Natural killer cell (primary cell): ENCODE measurements at regions not wholly inside any gene's neighbourhood (a gene's known extent, or its start where the extent isn't known, plus 50 kb on each side); places are given as distances from the start of the nearest gene placed in this dataset.

Experiments used
- ATAC-seq, 3 donors: fragments of 150-1000 bp in 2 of 3; fragments of 200-7000 bp in 1 of 3; cut with Tn5 transposase; 1 replicate in 1 of 3; 2 replicates in 2 of 3; pipeline ENCODE4 v1.10.0; 2021; ENCODE audit warnings: mild to moderate bottlenecking in 2 of 3, moderate library complexity in 2 of 3
- DNase-seq, 2 donors: peaks; one replicate each; pipeline versions ENCODE4 v3.0.0 to v3.0.0-alpha.2; 2013 to 2021; ENCODE audit warnings: mixed read lengths in 1 of 2
- H3K27ac ChIP-seq: one replicate; pipeline ENCODE4 v1.5.1; 2013; ENCODE audit warnings: mild to moderate bottlenecking, low read length
- H3K27me3 ChIP-seq: one replicate; pipeline ENCODE4 v1.6.1; 2013; ENCODE audit warnings: low read length; ENCODE audit not compliant: control insufficient read depth, insufficient read depth
- H3K36me3 ChIP-seq: one replicate; pipeline ENCODE4 v1.6.1; 2013; ENCODE audit warnings: low read length; ENCODE audit not compliant: control insufficient read depth, insufficient read depth
- H3K4me1 ChIP-seq: one replicate; pipeline ENCODE4 v1.6.1; 2013; ENCODE audit warnings: low read length; ENCODE audit not compliant: control insufficient read depth, insufficient read depth
- H3K4me3 ChIP-seq: one replicate; pipeline ENCODE4 v1.5.1; 2013; ENCODE audit warnings: low read length
- H3K9me3 ChIP-seq: one replicate; pipeline ENCODE4 v1.6.1; 2013; ENCODE audit warnings: low read length; ENCODE audit not compliant: control insufficient read depth, insufficient read depth
- H3K27ac Mint-ChIP-seq, 2 donors: one replicate each; pipeline ENCODE4 v1.8.0; 2022; ENCODE audit warnings: mild to moderate bottlenecking in 2 of 2, mixed read lengths in 2 of 2, moderate library complexity in 1 of 2
- H3K27me3 Mint-ChIP-seq, 2 donors: one replicate each; pipeline ENCODE4 v1.8.0; 2022; ENCODE audit warnings: low read depth in 2 of 2, mixed read lengths in 2 of 2
- H3K36me3 Mint-ChIP-seq: one replicate; pipeline ENCODE4 v1.8.0; 2022; ENCODE audit warnings: mixed read lengths
- H3K4me1 Mint-ChIP-seq, 2 donors: one replicate each; pipeline ENCODE4 v1.8.0; 2022; ENCODE audit warnings: mixed read lengths in 2 of 2
- H3K4me3 Mint-ChIP-seq: one replicate; pipeline ENCODE4 v1.8.0; 2022; ENCODE audit warnings: mild to moderate bottlenecking, moderate library complexity, mixed read lengths
- H3K9me3 Mint-ChIP-seq, 2 donors: one replicate each; pipeline ENCODE4 v1.8.0; 2022; ENCODE audit warnings: mixed read lengths in 2 of 2
- CTCF ChIP-seq: fragments of 200-600 bp; IDR thresholded peaks from one replicate; pipeline ENCODE4 v1.8.0; 2022; ENCODE audit warnings: antibody characterized with exemption
- WGBS: methylation state at CpG from one replicate; pipeline ENCODE4 v1.1.7; 2013; ENCODE audit warnings: missing lambda C conversion rate; ENCODE audit not compliant: insufficient coverage; 5-methylcytosine and 5-hydroxymethylcytosine counted together
- intact Hi-C: fragments of 100-400 bp; cut with micrococcal nuclease; formaldehyde crosslinking; loops from one replicate; pipeline ENCODE4 v1.14.2; 2022

- Mint-ChIP-seq H3K36me3 (no peaks in the 10 kb centered on the region), H3K4me3 (no peak overlapping the region), H3K9me3 (no peaks in the 10 kb centered on the region), H3K27me3 (no peaks in the 10 kb centered on the region), H3K4me1 (peaks cover 0 to 4% of the 10 kb centered on the region in 2 donors), H3K27ac (no peak overlapping the region)
- H3K27ac ChIP-seq, result no peak overlapping the region
- H3K27me3 ChIP-seq, result no peaks in the 10 kb centered on the region
- DNase-seq (no peak), ATAC-seq (no peak)
- H3K4me3 ChIP-seq, result no peak overlapping the region
- no CpG with 5 or more reads among the region's 1 CpG for WGBS
- H3K9me3 ChIP-seq, result no peaks in the 10 kb centered on the region
- TF ChIP-seq CTCF, result no peak
- no peaks in the 10 kb centered on the region for H3K36me3 ChIP-seq
- no peaks in the 10 kb centered on the region for H3K4me1 ChIP-seq
- intact Hi-C loops, result no loop called here
Observed at GRCh38 chr2:217694291-217694690, 308.5 kb downstream of the TNS1 start.

- no peak for TF ChIP-seq CTCF
- Mint-ChIP-seq H3K27me3 (no peaks in the 10 kb centered on the region), H3K4me3 (no peak overlapping the region), H3K27ac (no peak overlapping the region), H3K9me3 (no peaks in the 10 kb centered on the region), H3K4me1 (peaks cover 0 to 4% of the 10 kb centered on the region in 2 donors), H3K36me3 (no peaks in the 10 kb centered on the region)
- H3K4me1 ChIP-seq, result no peaks in the 10 kb centered on the region
- DNase-seq, result no peak
- intact Hi-C loops, result no loop called here
- H3K36me3 ChIP-seq, result no peaks in the 10 kb centered on the region
- no peaks in the 10 kb centered on the region for H3K9me3 ChIP-seq
- no CpG with 5 or more reads among the region's 1 CpG for WGBS
- no peak overlapping the region for H3K4me3 ChIP-seq
- no peak overlapping the region for H3K27ac ChIP-seq
- ATAC-seq, result no peak
- H3K27me3 ChIP-seq, result no peaks in the 10 kb centered on the region
Observed at GRCh38 chr2:217693363-217693762, 309.4 kb downstream of the TNS1 start.

GRCh38 chr2:217691920-217692666, 310.7 kb downstream of the TNS1 start:
- no peaks in the 10 kb centered on the region for H3K9me3 Mint-ChIP-seq
- no peak overlapping the region for H3K27ac ChIP-seq
- no peak for DNase-seq
- 89% methylated on average over 6 of the region's 7 CpGs for WGBS
- H3K27me3 ChIP-seq, result no peaks in the 10 kb centered on the region
- no peak overlapping the region for H3K4me3 ChIP-seq
- peaks cover 0 to 4% of the 10 kb centered on the region in 2 donors for H3K4me1 Mint-ChIP-seq
- no peaks in the 10 kb centered on the region for H3K27me3 Mint-ChIP-seq
- H3K36me3 Mint-ChIP-seq, result no peaks in the 10 kb centered on the region
- H3K27ac Mint-ChIP-seq, result no peak overlapping the region
- no peak overlapping the region for H3K4me3 Mint-ChIP-seq
- H3K9me3 ChIP-seq, result no peaks in the 10 kb centered on the region
- intact Hi-C loops, result no loop called here
- H3K36me3 ChIP-seq, result no peaks in the 10 kb centered on the region
- ATAC-seq, result no peak
- no peaks in the 10 kb centered on the region for H3K4me1 ChIP-seq
- no peak for TF ChIP-seq CTCF

- Histone ChIP-seq H3K36me3 (no peaks in the 10 kb centered on the region), H3K27ac (no peak overlapping the region), H3K27me3 (no peaks in the 10 kb centered on the region), H3K4me3 (no peak overlapping the region), H3K4me1 (no peaks in the 10 kb centered on the region), H3K9me3 (no peaks in the 10 kb centered on the region)
- no peak for TF ChIP-seq CTCF
- intact Hi-C loops, result no loop called here
- no peak for DNase-seq
- Mint-ChIP-seq H3K27ac (no peak overlapping the region), H3K36me3 (no peaks in the 10 kb centered on the region), H3K27me3 (no peaks in the 10 kb centered on the region), H3K9me3 (no peaks in the 10 kb centered on the region), H3K4me1 (peaks cover 0 to 4% of the 10 kb centered on the region in 2 donors), H3K4me3 (no peak overlapping the region)
- 96% methylated on average over 3 of the region's 3 CpGs for WGBS
- no peak for ATAC-seq
Observed at GRCh38 chr2:217691516-217691915, 311.3 kb downstream of the TNS1 start.
